Gastrocnemius medialis (tissue), 4 donors: ENCODE measurements at regions not wholly inside any gene's neighbourhood (a gene's known extent, or its start where the extent isn't known, plus 50 kb on each side); places are given as distances from the start of the nearest gene placed in this dataset.

ENCODE experiments used
- POLR2A ChIP-seq, 2 donors: fragments of 450-650 bp; IDR thresholded peaks; one replicate each; pipeline ENCODE4 v1.6.1; 2017; ENCODE audit warnings: antibody characterized with exemption in 2 of 2, mild to moderate bottlenecking in 2 of 2, moderate library complexity in 2 of 2
- TF ChIP-seq, protein P1 (sequence below), 5 experiments: fragments of 450-650 bp in 3 of 5; fragments of 200-600 bp in 2 of 5; sonication (generic) in 2 of 5; IDR thresholded peaks in 4 of 5; conservative IDR thresholded peaks in 1 of 5; 1 replicate in 4 of 5; 2 replicates in 1 of 5; pipeline ENCODE4 v1.5.1; 2016 to 2019; ENCODE audit warnings: antibody characterized with exemption in 5 of 5, mild to moderate bottlenecking in 3 of 5, moderate library complexity in 3 of 5

DNA sequence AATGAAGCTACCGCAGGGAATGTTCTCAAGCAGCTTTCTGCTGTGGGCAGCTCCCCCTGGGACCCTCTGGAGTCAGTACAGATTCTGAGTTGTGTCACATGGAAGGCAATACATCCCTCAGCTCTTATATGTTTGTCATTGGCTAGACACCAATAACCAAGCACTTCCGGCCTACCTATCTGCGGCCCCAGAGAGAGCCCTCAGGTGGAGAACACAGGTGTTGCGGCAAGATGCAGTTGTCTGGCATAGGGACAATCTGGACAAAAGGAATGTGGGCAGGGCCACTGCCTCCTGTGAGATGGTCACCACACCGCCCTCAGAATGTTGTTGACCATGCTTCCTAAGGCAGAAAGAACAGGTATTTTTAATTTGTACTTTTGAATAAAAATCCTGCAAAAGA is 118.7 kb downstream of the BRMS1L start:
- TF ChIP-seq, protein P1, sequence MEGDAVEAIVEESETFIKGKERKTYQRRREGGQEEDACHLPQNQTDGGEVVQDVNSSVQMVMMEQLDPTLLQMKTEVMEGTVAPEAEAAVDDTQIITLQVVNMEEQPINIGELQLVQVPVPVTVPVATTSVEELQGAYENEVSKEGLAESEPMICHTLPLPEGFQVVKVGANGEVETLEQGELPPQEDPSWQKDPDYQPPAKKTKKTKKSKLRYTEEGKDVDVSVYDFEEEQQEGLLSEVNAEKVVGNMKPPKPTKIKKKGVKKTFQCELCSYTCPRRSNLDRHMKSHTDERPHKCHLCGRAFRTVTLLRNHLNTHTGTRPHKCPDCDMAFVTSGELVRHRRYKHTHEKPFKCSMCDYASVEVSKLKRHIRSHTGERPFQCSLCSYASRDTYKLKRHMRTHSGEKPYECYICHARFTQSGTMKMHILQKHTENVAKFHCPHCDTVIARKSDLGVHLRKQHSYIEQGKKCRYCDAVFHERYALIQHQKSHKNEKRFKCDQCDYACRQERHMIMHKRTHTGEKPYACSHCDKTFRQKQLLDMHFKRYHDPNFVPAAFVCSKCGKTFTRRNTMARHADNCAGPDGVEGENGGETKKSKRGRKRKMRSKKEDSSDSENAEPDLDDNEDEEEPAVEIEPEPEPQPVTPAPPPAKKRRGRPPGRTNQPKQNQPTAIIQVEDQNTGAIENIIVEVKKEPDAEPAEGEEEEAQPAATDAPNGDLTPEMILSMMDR (IDR thresholded peaks at IDR 0.05 in 4 of 5, conservative IDR thresholded peaks at IDR 0.05 in 1 of 5) = no peak
- no peak for TF ChIP-seq POLR2A (IDR thresholded peaks at IDR 0.05)
